GM06990 (cell line): ENCODE measurements at regions not wholly inside any gene's neighbourhood (a gene's known extent, or its start where the extent isn't known, plus 50 kb on each side); places are given as distances from the start of the nearest gene placed in this dataset.

ENCODE experiments used
- DNase-seq: peaks from one replicate; pipeline ENCODE4 v3.0.0-alpha.2; 2011; ENCODE audit not compliant: insufficient read length; ENCODE audit errors: extremely low read depth
- H3K27me3 ChIP-seq: replicated peaks from 2 replicates; pipeline ENCODE4 v1.6.0; 2011; ENCODE audit warnings: low read length; ENCODE audit not compliant: control insufficient read depth, insufficient read depth
- H3K36me3 ChIP-seq: 2 replicates; pipeline ENCODE4 v1.5.1; 2011; ENCODE audit warnings: low read length; ENCODE audit not compliant: control insufficient read depth, insufficient read depth
- H3K4me3 ChIP-seq: replicated peaks from 2 replicates; pipeline ENCODE4 v1.5.1; 2011; ENCODE audit warnings: low read depth, mild to moderate bottlenecking, control low read depth, low read length
- TF ChIP-seq, protein P1 (sequence below): IDR thresholded peaks from 2 replicates; pipeline ENCODE4 v1.5.1; 2011; ENCODE audit warnings: low read length, control low read depth, mild to moderate bottlenecking, inconsistent platforms; ENCODE audit not compliant: insufficient read depth, poor library complexity, severe bottlenecking

DNA sequence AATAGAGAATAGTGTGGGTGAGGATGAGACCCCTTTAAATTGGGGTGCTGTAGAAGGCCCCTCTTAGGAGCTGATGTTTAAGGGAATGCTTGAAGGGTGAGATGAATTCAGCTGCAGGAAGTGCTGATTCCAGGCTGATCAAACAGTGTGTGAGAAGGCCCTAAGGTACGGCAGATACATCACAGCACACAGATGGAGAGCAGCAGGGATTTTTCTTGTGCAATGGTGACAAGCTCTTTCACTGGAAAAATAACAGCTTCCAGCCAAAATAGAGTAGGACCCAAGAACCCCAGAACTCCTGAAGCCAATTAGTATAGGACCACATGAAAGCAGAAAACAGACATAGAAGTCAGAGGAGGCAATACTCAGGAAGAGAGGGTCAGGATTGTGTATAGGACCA lies 296.9 kb downstream of the ADRA2A start:
- Histone ChIP-seq H3K27me3 (no peaks in the 10 kb centered on the region), H3K4me3 (no peak overlapping the region), H3K36me3 (no peaks in the 10 kb centered on the region)
- no peak for DNase-seq
- TF ChIP-seq, protein P1, sequence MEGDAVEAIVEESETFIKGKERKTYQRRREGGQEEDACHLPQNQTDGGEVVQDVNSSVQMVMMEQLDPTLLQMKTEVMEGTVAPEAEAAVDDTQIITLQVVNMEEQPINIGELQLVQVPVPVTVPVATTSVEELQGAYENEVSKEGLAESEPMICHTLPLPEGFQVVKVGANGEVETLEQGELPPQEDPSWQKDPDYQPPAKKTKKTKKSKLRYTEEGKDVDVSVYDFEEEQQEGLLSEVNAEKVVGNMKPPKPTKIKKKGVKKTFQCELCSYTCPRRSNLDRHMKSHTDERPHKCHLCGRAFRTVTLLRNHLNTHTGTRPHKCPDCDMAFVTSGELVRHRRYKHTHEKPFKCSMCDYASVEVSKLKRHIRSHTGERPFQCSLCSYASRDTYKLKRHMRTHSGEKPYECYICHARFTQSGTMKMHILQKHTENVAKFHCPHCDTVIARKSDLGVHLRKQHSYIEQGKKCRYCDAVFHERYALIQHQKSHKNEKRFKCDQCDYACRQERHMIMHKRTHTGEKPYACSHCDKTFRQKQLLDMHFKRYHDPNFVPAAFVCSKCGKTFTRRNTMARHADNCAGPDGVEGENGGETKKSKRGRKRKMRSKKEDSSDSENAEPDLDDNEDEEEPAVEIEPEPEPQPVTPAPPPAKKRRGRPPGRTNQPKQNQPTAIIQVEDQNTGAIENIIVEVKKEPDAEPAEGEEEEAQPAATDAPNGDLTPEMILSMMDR, result no peak

DNA sequence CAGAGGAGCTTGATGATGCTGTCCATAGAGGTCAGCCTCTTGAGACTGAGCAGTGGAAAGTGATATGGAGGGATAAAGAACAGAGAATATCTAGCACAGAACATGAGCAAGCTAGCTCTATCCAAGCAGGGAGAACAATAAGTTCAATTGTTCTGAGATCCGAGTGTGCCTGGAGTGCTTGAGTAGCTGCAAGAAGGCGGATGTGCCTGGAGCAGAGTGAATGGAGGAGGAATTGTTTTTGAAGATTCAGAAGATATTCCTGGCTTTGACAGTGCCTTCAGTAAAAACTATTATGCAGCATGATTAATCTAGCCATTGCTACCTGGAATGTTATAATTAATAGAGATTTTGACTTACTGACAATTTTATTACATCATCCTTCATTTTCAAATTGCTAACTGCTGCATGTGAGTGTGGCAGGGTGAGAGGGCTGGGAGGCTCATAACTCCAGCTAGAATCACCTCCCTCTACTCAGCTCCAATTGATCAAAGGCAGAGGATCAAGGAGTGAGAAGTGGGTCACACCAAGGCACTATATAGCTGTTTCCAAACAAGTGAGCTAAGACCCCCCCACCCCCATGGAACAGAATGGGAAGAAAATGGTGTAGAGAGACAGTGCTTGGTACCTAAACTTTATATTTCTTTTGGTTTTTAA lies 302.8 kb downstream of the ADRA2A start:
- Histone ChIP-seq H3K27me3 (no peaks in the 10 kb centered on the region), H3K4me3 (no peak overlapping the region), H3K36me3 (no peaks in the 10 kb centered on the region)
- no peak for DNase-seq
- TF ChIP-seq, protein P1, result no peak

DNA sequence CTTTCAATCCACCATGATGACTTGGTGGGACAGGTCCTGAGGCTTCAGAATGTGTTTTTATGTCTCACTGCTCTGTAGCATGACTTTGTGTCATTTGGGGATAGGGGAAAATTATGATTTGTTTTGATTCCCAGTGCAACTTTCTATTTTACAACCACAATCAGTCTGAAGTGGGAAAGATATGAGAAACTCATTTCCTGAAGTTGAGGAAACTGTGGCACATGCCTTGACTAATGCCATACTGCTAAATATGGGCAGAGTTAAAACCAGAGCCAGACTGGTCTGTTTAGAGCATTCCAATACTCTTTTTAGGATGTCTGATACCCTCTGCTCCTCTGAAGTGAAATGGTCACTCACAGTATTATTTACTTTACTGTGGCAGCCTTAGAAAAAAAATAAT lies 307.7 kb downstream of the ADRA2A start:
- H3K27me3 ChIP-seq, result no peaks in the 10 kb centered on the region
- no peaks in the 10 kb centered on the region for H3K36me3 ChIP-seq
- no peak overlapping the region for H3K4me3 ChIP-seq
- no peak for DNase-seq
- TF ChIP-seq, protein P1, result no peak

DNA sequence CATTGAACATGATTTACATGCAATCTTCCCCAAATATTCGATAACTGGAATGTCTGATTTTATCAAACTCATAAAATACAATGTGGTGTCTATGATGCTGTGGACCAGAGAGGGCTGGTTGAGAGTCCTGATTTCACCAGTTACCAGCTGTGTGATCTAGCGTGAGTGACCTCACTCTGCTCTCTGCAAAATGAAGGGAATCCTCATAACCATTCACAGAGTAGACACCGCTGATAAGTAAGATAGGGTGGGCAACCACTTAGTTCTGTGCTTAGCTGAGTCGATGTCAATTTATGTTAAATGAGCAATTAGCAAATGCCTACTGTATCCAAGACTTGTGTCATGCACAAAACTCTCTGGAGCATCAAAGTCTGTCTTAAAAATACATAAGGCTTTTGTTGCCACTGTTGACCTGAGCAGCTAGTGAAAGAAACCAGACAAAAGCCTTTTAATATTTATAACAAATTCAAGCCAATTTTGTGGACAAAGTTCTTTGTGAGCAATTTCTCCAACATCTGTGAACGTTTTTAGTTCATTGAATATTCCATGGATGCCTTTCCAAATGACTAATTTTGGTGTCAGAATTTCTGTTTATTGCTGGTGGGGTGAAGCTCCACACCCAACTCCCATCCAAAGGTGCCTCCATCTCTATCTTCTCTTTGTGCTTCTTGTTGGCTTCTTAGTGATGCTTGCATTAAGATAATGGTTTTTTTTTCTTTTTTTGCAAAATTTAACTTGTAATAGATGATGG lies 314.2 kb downstream of the ADRA2A start:
- H3K36me3 ChIP-seq, result no peaks in the 10 kb centered on the region
- H3K27me3 ChIP-seq, result no peaks in the 10 kb centered on the region
- H3K4me3 ChIP-seq, result no peak overlapping the region
- TF ChIP-seq, protein P1, result no peak
- DNase-seq, result no peak

DNA sequence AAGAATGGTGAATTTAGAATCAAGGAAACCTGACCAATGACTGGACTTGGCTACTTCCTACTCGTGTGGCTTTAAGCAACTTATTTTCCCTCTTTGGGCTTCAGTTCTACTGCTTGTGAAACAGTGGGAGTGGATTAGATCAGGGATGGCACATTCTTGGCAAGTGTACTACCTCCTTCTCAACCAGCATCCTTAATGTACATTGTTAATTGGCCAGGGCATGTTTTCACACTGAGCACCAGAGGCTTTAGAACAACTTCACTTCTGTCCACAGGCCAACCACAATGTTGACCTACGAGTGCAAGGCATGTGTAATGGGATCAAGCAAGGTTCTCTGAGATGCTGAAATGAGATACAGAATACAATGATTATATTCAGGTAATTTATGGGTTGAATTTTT lies 315.3 kb downstream of the ADRA2A start:
- no peak overlapping the region for H3K4me3 ChIP-seq
- TF ChIP-seq, protein P1, result no peak
- no peaks in the 10 kb centered on the region for H3K36me3 ChIP-seq
- H3K27me3 ChIP-seq, result no peaks in the 10 kb centered on the region
- DNase-seq, result no peak
